ENCODE measurements at regions not wholly inside any gene's neighbourhood (a gene's known extent, or its start where the extent isn't known, plus 50 kb on each side); places are given as distances from the start of the nearest gene placed in this dataset.

GRCh38 chr5:17694371-17694770, 60.1 kb downstream of the TAF11L14 start:
- TF ChIP-seq, protein P1, sequence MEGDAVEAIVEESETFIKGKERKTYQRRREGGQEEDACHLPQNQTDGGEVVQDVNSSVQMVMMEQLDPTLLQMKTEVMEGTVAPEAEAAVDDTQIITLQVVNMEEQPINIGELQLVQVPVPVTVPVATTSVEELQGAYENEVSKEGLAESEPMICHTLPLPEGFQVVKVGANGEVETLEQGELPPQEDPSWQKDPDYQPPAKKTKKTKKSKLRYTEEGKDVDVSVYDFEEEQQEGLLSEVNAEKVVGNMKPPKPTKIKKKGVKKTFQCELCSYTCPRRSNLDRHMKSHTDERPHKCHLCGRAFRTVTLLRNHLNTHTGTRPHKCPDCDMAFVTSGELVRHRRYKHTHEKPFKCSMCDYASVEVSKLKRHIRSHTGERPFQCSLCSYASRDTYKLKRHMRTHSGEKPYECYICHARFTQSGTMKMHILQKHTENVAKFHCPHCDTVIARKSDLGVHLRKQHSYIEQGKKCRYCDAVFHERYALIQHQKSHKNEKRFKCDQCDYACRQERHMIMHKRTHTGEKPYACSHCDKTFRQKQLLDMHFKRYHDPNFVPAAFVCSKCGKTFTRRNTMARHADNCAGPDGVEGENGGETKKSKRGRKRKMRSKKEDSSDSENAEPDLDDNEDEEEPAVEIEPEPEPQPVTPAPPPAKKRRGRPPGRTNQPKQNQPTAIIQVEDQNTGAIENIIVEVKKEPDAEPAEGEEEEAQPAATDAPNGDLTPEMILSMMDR (conservative IDR thresholded peaks at IDR 0.05 in 1 of 2, IDR thresholded peaks at IDR 0.05 in 1 of 2; ENCODE audit: extremely low read depth in 1 of 2, insufficient read depth in 1 of 2, low read depth in 1 of 2, low read length in 2 of 2): no peak
- TF ChIP-seq EZH2 (IDR thresholded peaks at IDR 0.05; ENCODE audit: borderline replicate concordance, low read length): no peak
